HCT116 (cell line): ENCODE measurements at regions not wholly inside any gene's neighbourhood (a gene's known extent, or its start where the extent isn't known, plus 50 kb on each side); places are given as distances from the start of the nearest gene placed in this dataset.

Experiments
- ATAC-seq: fragments of 200-7000 bp; cut with Tn5 transposase; 2 replicates; pipeline ENCODE4 v1.9.1; 2020; ENCODE audit warnings: mild to moderate bottlenecking, moderate library complexity
- BruUV-seq: library from RNA; stranded (reverse); fragments of 400-500 nt; replicated peaks from 2 replicates; lab custom pipeline; 2021; lab: Mats Ljungman, UMichigan
- CTCF ChIA-PET: fragments of 300-600 bp; sonication (Branson Sonifier 250); formaldehyde crosslinking; loops from one replicate; lab custom pipeline; 2021; ENCODE audit warnings: antibody characterized with exemption; lab: Charles Lee
- POLR2A ChIA-PET: fragments of 300-600, 350-600 bp; sonication (Branson Sonifier 250); formaldehyde crosslinking; loops from one replicate; lab custom pipeline; 2021; ENCODE audit warnings: antibody characterized with exemption; lab: Charles Lee
- RAD21 ChIA-PET, 2 experiments: fragments of 300-600 bp; sonication (Branson Sonifier 250); formaldehyde crosslinking; loops; one replicate each; lab custom pipeline; 2023; ENCODE audit warnings: low total read pairs in 2 of 2; ENCODE audit not compliant: uncharacterized antibody in 2 of 2, unreplicated experiment in 2 of 2, low non-redundant PET in 1 of 2; lab: Charles Lee
- DNase-seq: peaks from one replicate; pipeline ENCODE4 v3.0.0-alpha.2; 2010; ENCODE audit warnings: low read depth, low spot score
- H2AFZ ChIP-seq: fragments of 200-600 bp; shearing (Covaris generic), sonication (generic); 2 replicates; pipeline ENCODE4 v1.6.1; 2017; ENCODE audit warnings: low read depth, mixed run types, mixed read lengths, antibody characterized with exemption, low read length; ENCODE audit not compliant: poor library complexity, severe bottlenecking
- H3K27ac ChIP-seq: 2 replicates; pipeline ENCODE4 v1.5.1; 2012; ENCODE audit warnings: low read depth, low read length
- H3K27me3 ChIP-seq: fragments of 200-600 bp; sonication (generic); 2 replicates; pipeline ENCODE4 v1.6.1; 2016; ENCODE audit warnings: mixed run types, low read length, mixed read lengths; ENCODE audit not compliant: insufficient read depth
- H3K36me3 ChIP-seq, 2 experiments: fragments of 200-500 bp in 1 of 2; fragments of 200-600 bp in 1 of 2; sonication (Bioruptor generic) in 1 of 2; sonication (generic) in 1 of 2; 2 replicates each; pipeline versions ENCODE4 v1.5.1 to v1.6.1; 2014 to 2016; ENCODE audit warnings: low read length in 2 of 2, inconsistent platforms in 1 of 2, mixed read lengths in 1 of 2, mixed run types in 1 of 2; ENCODE audit not compliant: insufficient read depth in 2 of 2, control insufficient read depth in 1 of 2
- H3K4me1 ChIP-seq, 2 experiments: fragments of 200-600 bp in 1 of 2; sonication (generic) in 1 of 2; 2 replicates each; pipeline versions ENCODE4 v1.5.1 to v1.6.1; 2012 to 2017; ENCODE audit warnings: low read length in 2 of 2, inconsistent platforms in 1 of 2, mild to moderate bottlenecking in 1 of 2, mixed read lengths in 1 of 2, mixed run types in 1 of 2, moderate library complexity in 1 of 2; ENCODE audit not compliant: insufficient read depth in 2 of 2, control insufficient read depth in 1 of 2
- H3K4me2 ChIP-seq: fragments of 200-600 bp; sonication (generic); 2 replicates; pipeline ENCODE4 v1.6.1; 2017; ENCODE audit warnings: mixed run types, low read length, mixed read lengths
- H3K4me3 ChIP-seq, 2 experiments: fragments of 200-600 bp in 1 of 2; sonication (generic) in 1 of 2; replicated peaks in 1 of 2; 2 replicates each; pipeline ENCODE4 v1.5.1; 2011 to 2016; ENCODE audit warnings: low read length in 2 of 2, control low read depth in 1 of 2, low read depth in 1 of 2, mild to moderate bottlenecking in 1 of 2, mixed read lengths in 1 of 2, mixed run types in 1 of 2
- H3K79me2 ChIP-seq: fragments of 200-600 bp; sonication (generic); 2 replicates; pipeline ENCODE4 v1.6.1; 2017; ENCODE audit warnings: mild to moderate bottlenecking, mixed run types, low read length, moderate library complexity, mixed read lengths; ENCODE audit not compliant: insufficient read depth
- H3K9ac ChIP-seq: fragments of 200-600 bp; sonication (generic); 2 replicates; pipeline ENCODE4 v1.6.1; 2016; ENCODE audit warnings: low read length, mixed read lengths
- H3K9me2 ChIP-seq: fragments of 200-600 bp; sonication (generic), shearing (Covaris generic); 2 replicates; pipeline ENCODE4 v1.6.1; 2017; ENCODE audit warnings: mixed run types, mild to moderate bottlenecking, moderate library complexity; ENCODE audit not compliant: insufficient read depth
- H3K9me3 ChIP-seq, 2 experiments: fragments of 200-500 bp in 1 of 2; fragments of 200-600 bp in 1 of 2; sonication (Bioruptor generic) in 1 of 2; sonication (generic) in 1 of 2; 2 replicates each; pipeline ENCODE4 v1.6.1; 2014 to 2017; ENCODE audit warnings: low read length in 2 of 2, mixed read lengths in 2 of 2, inconsistent platforms in 1 of 2, low read depth in 1 of 2, mild to moderate bottlenecking in 1 of 2, mixed run types in 1 of 2, moderate library complexity in 1 of 2; ENCODE audit not compliant: control insufficient read depth in 1 of 2, insufficient read depth in 1 of 2
- H4K20me1 ChIP-seq: fragments of 200-600 bp; sonication (generic), shearing (Covaris generic); 2 replicates; pipeline ENCODE4 v1.6.1; 2017; ENCODE audit warnings: mixed run types, mild to moderate bottlenecking, moderate library complexity; ENCODE audit not compliant: insufficient read depth
- ATF3 ChIP-seq: IDR thresholded peaks from 2 replicates; pipeline ENCODE4 v1.6.1; 2012
- CEBPB ChIP-seq: IDR thresholded peaks from 2 replicates; pipeline ENCODE4 v1.6.1; 2012; ENCODE audit warnings: low read depth
- EGR1 ChIP-seq: IDR thresholded peaks from 2 replicates; pipeline ENCODE4 v1.6.1; 2012; ENCODE audit warnings: low read depth
- ELF1 ChIP-seq: IDR thresholded peaks from 2 replicates; pipeline ENCODE4 v1.6.1; 2012; ENCODE audit warnings: low read depth, borderline replicate concordance
- EZH2 ChIP-seq: fragments of 200-600 bp; sonication (generic); IDR thresholded peaks from 2 replicates; pipeline ENCODE4 v1.6.1; 2017; ENCODE audit warnings: antibody characterized with exemption, mixed run types
- EZH2phosphoT487 ChIP-seq: fragments of 200-600 bp; IDR thresholded peaks from 2 replicates; pipeline ENCODE4 v1.6.1; 2018; ENCODE audit warnings: antibody characterized with exemption, borderline replicate concordance
- FOSL1 ChIP-seq: IDR thresholded peaks from 2 replicates; pipeline ENCODE4 v1.6.1; 2012; ENCODE audit warnings: low read depth
- JUND ChIP-seq: IDR thresholded peaks from 2 replicates; pipeline ENCODE4 v1.6.1; 2012
- MAX ChIP-seq: IDR thresholded peaks from 2 replicates; pipeline ENCODE4 v1.6.1; 2012
- POLR2AphosphoS5 ChIP-seq: IDR thresholded peaks from 2 replicates; pipeline ENCODE4 v1.6.1; 2011; ENCODE audit warnings: mild to moderate bottlenecking, low read depth, low read length, moderate library complexity
- RAD21 ChIP-seq: IDR thresholded peaks from 2 replicates; pipeline ENCODE4 v1.6.1; 2012; ENCODE audit warnings: low read depth, mild to moderate bottlenecking
- REST ChIP-seq: IDR thresholded peaks from 2 replicates; pipeline ENCODE4 v1.6.1; 2012; ENCODE audit warnings: low read depth
- SP1 ChIP-seq: IDR thresholded peaks from 2 replicates; pipeline ENCODE4 v1.6.1; 2012; ENCODE audit warnings: low read depth
- ZBTB33 ChIP-seq: IDR thresholded peaks from 2 replicates; pipeline ENCODE4 v1.6.1; 2011; ENCODE audit warnings: mild to moderate bottlenecking, low read length, moderate library complexity; ENCODE audit not compliant: insufficient replicate concordance; ENCODE audit errors: extremely low read depth
- ZFX ChIP-seq: fragments of 450-650 bp; IDR thresholded peaks from 2 replicates; pipeline ENCODE4 v1.6.1; 2017
- ZNF274 ChIP-seq: fragments of 200-500 bp; sonication (Bioruptor generic); IDR thresholded peaks from 2 replicates; pipeline ENCODE4 v1.6.1; 2014; ENCODE audit warnings: mild to moderate bottlenecking, low read depth, low read length, inconsistent platforms
- intact Hi-C: fragments of 100-400 bp; cut with micrococcal nuclease; formaldehyde crosslinking; loops from 2 replicates; pipeline ENCODE4 v1.10.0; 2022

- H3K27me3 ChIP-seq: 0 out of 2 replicates have a peak, but pooled peaks cover 3% of the 10 kb centered on the region
- H3K4me1 ChIP-seq: no peaks in the 10 kb centered on the region
- H3K9me2 ChIP-seq: no peaks in the 10 kb centered on the region
- no TSS peak for BruUV-seq
- no peak overlapping the region for H3K9ac ChIP-seq
- no peak for TF ChIP-seq ELF1
- no peak for TF ChIP-seq RAD21
- TF ChIP-seq ZNF274: no peak
- no peak for TF ChIP-seq SP1
- POLR2A ChIA-PET: no interaction called here
- ATAC-seq: no peak
- no peak overlapping the region for H2AFZ ChIP-seq
- RAD21 ChIA-PET: no interaction called here
- no peaks in the 10 kb centered on the region for H4K20me1 ChIP-seq
- no peak overlapping the region for H3K4me2 ChIP-seq
- H3K4me3 ChIP-seq: no peak overlapping the region
- intact Hi-C loops: no loop called here
- CTCF ChIA-PET: no interaction called here
- H3K36me3 ChIP-seq: no peaks in the 10 kb centered on the region
- no peak overlapping the region for H3K27ac ChIP-seq
- no peaks in the 10 kb centered on the region for H3K9me3 ChIP-seq
- no peak for DNase-seq
- H3K79me2 ChIP-seq: no peaks in the 10 kb centered on the region
Measured at GRCh38 chr1:208600456-208601190, 356.4 kb upstream of the PLXNA2 start.

- H3K36me3 ChIP-seq: no peaks in the 10 kb centered on the region
- no peak overlapping the region for H3K4me3 ChIP-seq
- RAD21 ChIA-PET: no interaction called here
- H3K9me2 ChIP-seq: no peaks in the 10 kb centered on the region
- CTCF ChIA-PET: no interaction called here
- no peak overlapping the region for H3K4me2 ChIP-seq
- DNase-seq: no peak
- intact Hi-C loops: no loop called here
- H3K79me2 ChIP-seq: no peaks in the 10 kb centered on the region
- no peak overlapping the region for H2AFZ ChIP-seq
- POLR2A ChIA-PET: no interaction called here
- no peaks in the 10 kb centered on the region for H4K20me1 ChIP-seq
- H3K9ac ChIP-seq: no peak overlapping the region
- 0 out of 2 replicates have a peak, but pooled peaks cover 3% of the 10 kb centered on the region for H3K27me3 ChIP-seq
- no peaks in the 10 kb centered on the region for H3K9me3 ChIP-seq
- BruUV-seq: no TSS peak
- no peaks in the 10 kb centered on the region for H3K4me1 ChIP-seq
- H3K27ac ChIP-seq: no peak overlapping the region
- no peak for ATAC-seq
- no peak for TF ChIP-seq ZBTB33
- TF ChIP-seq ATF3: no peak
- no peak for TF ChIP-seq ZFX
- no peak for TF ChIP-seq ELF1
- TF ChIP-seq EZH2: no peak
- TF ChIP-seq POLR2AphosphoS5: no peak
- TF ChIP-seq MAX: no peak
- TF ChIP-seq EGR1: no peak
- TF ChIP-seq JUND: no peak
- TF ChIP-seq EZH2phosphoT487: no peak
- TF ChIP-seq FOSL1: no peak
- TF ChIP-seq REST: no peak
- TF ChIP-seq CEBPB: no peak
Measured at GRCh38 chr1:208601561-208601960, 357.4 kb upstream of the PLXNA2 start.
